Body of pancreas (tissue), 4 donors: ENCODE measurements at regions not wholly inside any gene's neighbourhood (a gene's known extent, or its start where the extent isn't known, plus 50 kb on each side); places are given as distances from the start of the nearest gene placed in this dataset.

Experiments used
- POLR2A ChIP-seq, 3 donors: fragments of 450-650 bp; IDR thresholded peaks; one replicate each; pipeline ENCODE4 v1.6.1; 2016; ENCODE audit warnings: antibody characterized with exemption in 3 of 3, mild to moderate bottlenecking in 2 of 3
- TF ChIP-seq, protein P1 (sequence below), 7 experiments: fragments of 450-650 bp in 4 of 7; fragments of 200-600 bp in 3 of 7; sonication (generic) in 3 of 7; IDR thresholded peaks; one replicate each; pipeline ENCODE4 v1.5.1; 2016 to 2019; ENCODE audit warnings: antibody characterized with exemption in 7 of 7

DNA sequence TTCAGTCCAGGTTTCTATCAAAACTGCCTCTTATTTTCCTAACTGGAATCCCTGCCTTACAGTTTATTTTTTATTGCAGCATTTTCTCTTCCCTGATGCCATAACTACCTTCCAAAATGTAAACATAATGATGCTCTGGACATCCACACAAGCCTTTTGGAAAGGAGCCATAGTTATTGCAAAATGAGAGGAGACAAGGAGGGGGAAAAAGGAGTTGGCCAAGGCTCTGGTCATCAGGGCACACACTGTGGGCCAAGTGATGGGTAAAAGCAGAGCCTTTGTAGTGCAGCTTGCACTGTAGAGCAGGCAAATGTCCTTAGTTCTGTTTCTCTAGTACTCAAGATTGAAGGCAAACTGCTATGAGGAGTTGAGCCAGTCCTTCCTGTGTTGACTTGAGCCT is 289.3 kb upstream of the MTPN start:
- TF ChIP-seq, protein P1, sequence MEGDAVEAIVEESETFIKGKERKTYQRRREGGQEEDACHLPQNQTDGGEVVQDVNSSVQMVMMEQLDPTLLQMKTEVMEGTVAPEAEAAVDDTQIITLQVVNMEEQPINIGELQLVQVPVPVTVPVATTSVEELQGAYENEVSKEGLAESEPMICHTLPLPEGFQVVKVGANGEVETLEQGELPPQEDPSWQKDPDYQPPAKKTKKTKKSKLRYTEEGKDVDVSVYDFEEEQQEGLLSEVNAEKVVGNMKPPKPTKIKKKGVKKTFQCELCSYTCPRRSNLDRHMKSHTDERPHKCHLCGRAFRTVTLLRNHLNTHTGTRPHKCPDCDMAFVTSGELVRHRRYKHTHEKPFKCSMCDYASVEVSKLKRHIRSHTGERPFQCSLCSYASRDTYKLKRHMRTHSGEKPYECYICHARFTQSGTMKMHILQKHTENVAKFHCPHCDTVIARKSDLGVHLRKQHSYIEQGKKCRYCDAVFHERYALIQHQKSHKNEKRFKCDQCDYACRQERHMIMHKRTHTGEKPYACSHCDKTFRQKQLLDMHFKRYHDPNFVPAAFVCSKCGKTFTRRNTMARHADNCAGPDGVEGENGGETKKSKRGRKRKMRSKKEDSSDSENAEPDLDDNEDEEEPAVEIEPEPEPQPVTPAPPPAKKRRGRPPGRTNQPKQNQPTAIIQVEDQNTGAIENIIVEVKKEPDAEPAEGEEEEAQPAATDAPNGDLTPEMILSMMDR (IDR thresholded peaks at IDR 0.05) = no peak
- no peak for TF ChIP-seq POLR2A (IDR thresholded peaks at IDR 0.05)
